GM23338 (cell line): ENCODE measurements at regions not wholly inside any gene's neighbourhood (a gene's known extent, or its start where the extent isn't known, plus 50 kb on each side); places are given as distances from the start of the nearest gene placed in this dataset.

Experiments
- ATAC-seq: fragments of 200-7000 bp; cut with Tn5 transposase; 3 replicates; pipeline ENCODE4 v1.9.1; 2020
- DNase-seq: peaks from one replicate; pipeline ENCODE4 v3.0.0-alpha.2; 2015; ENCODE audit warnings: low spot score
- H2AFZ ChIP-seq: fragments of 200-600 bp; sonication (generic); 2 replicates; pipeline ENCODE4 v1.8.0; 2016; ENCODE audit warnings: antibody characterized with exemption, mild to moderate bottlenecking, moderate library complexity
- H3F3A ChIP-seq: fragments of 200-600 bp; sonication (generic); replicated peaks from 2 replicates; pipeline ENCODE4 v1.8.0; 2017; ENCODE audit warnings: antibody characterized with exemption, mixed run types, low read depth
- H3K27ac ChIP-seq: fragments of 200-600 bp; sonication (generic); 2 replicates; pipeline ENCODE4 v1.6.1; 2016; ENCODE audit warnings: low read depth
- H3K27me3 ChIP-seq: fragments of 200-600 bp; sonication (generic); 2 replicates; pipeline ENCODE4 v1.8.0; 2016; ENCODE audit warnings: mild to moderate bottlenecking, mixed run types, moderate library complexity; ENCODE audit not compliant: insufficient read depth
- H3K36me3 ChIP-seq: fragments of 200-600 bp; sonication (generic); 2 replicates; pipeline ENCODE4 v1.8.0; 2016; ENCODE audit warnings: mild to moderate bottlenecking; ENCODE audit not compliant: insufficient read depth
- H3K4me1 ChIP-seq: fragments of 200-600 bp; sonication (generic); 2 replicates; pipeline ENCODE4 v1.8.0; 2016; ENCODE audit warnings: mild to moderate bottlenecking, moderate library complexity; ENCODE audit not compliant: insufficient read depth
- H3K4me2 ChIP-seq: fragments of 200-600 bp; sonication (generic); 2 replicates; pipeline ENCODE4 v1.7.1; 2017; ENCODE audit warnings: mixed run types
- H3K4me3 ChIP-seq: fragments of 200-600 bp; sonication (generic); 2 replicates; pipeline ENCODE4 v1.6.1; 2016; ENCODE audit warnings: mixed run types
- H3K79me2 ChIP-seq: fragments of 200-600 bp; sonication (generic); replicated peaks from 2 replicates; pipeline ENCODE4 v1.8.0; 2017; ENCODE audit warnings: mild to moderate bottlenecking; ENCODE audit not compliant: insufficient read depth
- H3K9me2 ChIP-seq: fragments of 200-600 bp; sonication (generic); 2 replicates; pipeline ENCODE4 v1.8.0; 2017; ENCODE audit not compliant: insufficient read depth
- H4K20me1 ChIP-seq: fragments of 200-600 bp; sonication (generic); replicated peaks from 2 replicates; pipeline ENCODE4 v1.8.0; 2017; ENCODE audit warnings: mild to moderate bottlenecking; ENCODE audit not compliant: insufficient read depth
- H3K27ac Mint-ChIP-seq: 2 replicates; pipeline ENCODE4 v1.8.0; 2020; ENCODE audit warnings: inconsistent platforms, mild to moderate bottlenecking, moderate library complexity, mixed read lengths
- H3K27me3 Mint-ChIP-seq: 3 replicates; pipeline ENCODE4 v1.8.0; 2022; ENCODE audit warnings: low read depth, mild to moderate bottlenecking, moderate library complexity, mixed read lengths, inconsistent platforms; ENCODE audit not compliant: insufficient read depth, poor library complexity
- H3K36me3 Mint-ChIP-seq: 3 replicates; pipeline ENCODE4 v1.8.0; 2021; ENCODE audit warnings: low read depth, mild to moderate bottlenecking, inconsistent platforms, moderate library complexity, mixed read lengths
- H3K4me1 Mint-ChIP-seq: 3 replicates; pipeline ENCODE4 v1.8.0; 2020; ENCODE audit warnings: mild to moderate bottlenecking, inconsistent platforms, mixed read lengths
- H3K4me3 Mint-ChIP-seq: 3 replicates; pipeline ENCODE4 v1.8.0; 2021; ENCODE audit warnings: moderate library complexity, mild to moderate bottlenecking, inconsistent platforms, mixed read lengths
- H3K9me3 Mint-ChIP-seq: 3 replicates; pipeline ENCODE4 v1.8.0; 2020; ENCODE audit warnings: moderate library complexity, mild to moderate bottlenecking, inconsistent platforms, mixed read lengths
- CREB1 ChIP-seq: fragments of 250-450 bp; sonication (Bioruptor Pico); IDR thresholded peaks from 2 replicates; pipeline ENCODE4 v1.5.0; 2020; ENCODE audit warnings: low read depth, mild to moderate bottlenecking, moderate library complexity
- EZH2 ChIP-seq: fragments of 200-600 bp; sonication (generic); IDR thresholded peaks from one replicate; pipeline ENCODE4 v1.8.0; 2017; ENCODE audit warnings: antibody characterized with exemption, mild to moderate bottlenecking, low read depth; ENCODE audit not compliant: unreplicated experiment
- EZH2phosphoT487 ChIP-seq: fragments of 200-600 bp; sonication (generic); IDR thresholded peaks from one replicate; pipeline ENCODE4 v1.8.1; 2018; ENCODE audit warnings: antibody characterized with exemption; ENCODE audit not compliant: unreplicated experiment
- JUNB ChIP-seq: IDR thresholded peaks from one replicate; pipeline ENCODE4 v1.6.1; 2016; ENCODE audit warnings: antibody characterized with exemption; ENCODE audit not compliant: unreplicated experiment
- POLR2AphosphoS5 ChIP-seq: IDR thresholded peaks from 2 replicates; pipeline ENCODE4 v1.6.1; 2016; ENCODE audit warnings: antibody characterized with exemption, low read depth
- REST ChIP-seq: IDR thresholded peaks from one replicate; pipeline ENCODE4 v1.6.1; 2018; ENCODE audit warnings: antibody characterized with exemption; ENCODE audit not compliant: unreplicated experiment
- ZNF331 ChIP-seq: fragments of 250-450 bp; sonication (Bioruptor Pico); IDR thresholded peaks from 2 replicates; pipeline ENCODE4 v1.5.0; 2020; ENCODE audit warnings: low read depth, mild to moderate bottlenecking, moderate library complexity
- ZNF462 ChIP-seq: fragments of 250-450 bp; sonication (Bioruptor Pico); IDR thresholded peaks from 2 replicates; pipeline ENCODE4 v1.5.0; 2020; ENCODE audit warnings: mild to moderate bottlenecking, moderate library complexity

DNA sequence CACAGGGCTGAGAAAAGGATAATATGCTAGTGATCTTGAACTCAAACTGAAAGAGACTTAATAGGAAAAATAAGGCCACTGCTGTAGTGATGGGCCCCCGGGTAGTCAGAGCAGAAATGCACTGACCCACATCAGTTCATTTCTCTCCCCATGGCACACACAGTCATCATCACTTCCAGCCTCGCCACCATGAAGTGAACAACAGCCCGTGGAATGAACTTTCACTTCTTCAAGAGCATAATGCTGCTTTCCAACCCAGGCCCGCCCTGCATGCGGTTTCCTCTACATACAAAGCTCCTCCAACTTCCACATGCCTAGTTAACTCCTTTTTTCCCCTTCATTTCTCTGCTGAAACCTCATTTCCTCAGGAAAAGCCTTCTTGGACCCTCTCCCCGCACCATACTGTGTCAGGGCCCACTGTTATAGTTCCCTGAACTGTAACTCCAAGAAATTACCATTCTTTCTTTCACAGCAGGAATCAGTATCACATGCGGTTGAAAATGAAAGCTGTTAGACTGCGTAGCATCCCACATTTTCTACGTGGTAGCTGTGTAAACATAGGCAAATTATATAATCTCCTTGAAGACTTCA, 65.8 kb upstream of the SMIM36 start:
- Mint-ChIP-seq H3K27ac (no peak overlapping the region), H3K4me1 (no peaks in the 10 kb centered on the region), H3K36me3 (no peaks in the 10 kb centered on the region), H3K4me3 (no peak overlapping the region), H3K9me3 (no peaks in the 10 kb centered on the region; the same call in 2 of the 3 replicates), H3K27me3 (no peaks in the 10 kb centered on the region)
- Histone ChIP-seq H3K27me3 (no peaks in the 10 kb centered on the region), H3K4me2 (no peak overlapping the region), H3F3A (no peaks in the 10 kb centered on the region), H4K20me1 (no peaks in the 10 kb centered on the region), H3K79me2 (no peaks in the 10 kb centered on the region), H3K9me2 (no peaks in the 10 kb centered on the region), H3K4me3 (no peak overlapping the region), H3K27ac (no peak overlapping the region), H2AFZ (peak overlapping the region; percentile 98), H3K36me3 (no peaks in the 10 kb centered on the region), H3K4me1 (peaks cover 7% of the 10 kb centered on the region; the same call in 1 of the 2 replicates)
- TF ChIP-seq ZNF331 (CRISPR knock-in tag) = no peak
- no peak for DNase-seq
- ATAC-seq = no peak; the same call in 2 of the 3 replicates

DNA sequence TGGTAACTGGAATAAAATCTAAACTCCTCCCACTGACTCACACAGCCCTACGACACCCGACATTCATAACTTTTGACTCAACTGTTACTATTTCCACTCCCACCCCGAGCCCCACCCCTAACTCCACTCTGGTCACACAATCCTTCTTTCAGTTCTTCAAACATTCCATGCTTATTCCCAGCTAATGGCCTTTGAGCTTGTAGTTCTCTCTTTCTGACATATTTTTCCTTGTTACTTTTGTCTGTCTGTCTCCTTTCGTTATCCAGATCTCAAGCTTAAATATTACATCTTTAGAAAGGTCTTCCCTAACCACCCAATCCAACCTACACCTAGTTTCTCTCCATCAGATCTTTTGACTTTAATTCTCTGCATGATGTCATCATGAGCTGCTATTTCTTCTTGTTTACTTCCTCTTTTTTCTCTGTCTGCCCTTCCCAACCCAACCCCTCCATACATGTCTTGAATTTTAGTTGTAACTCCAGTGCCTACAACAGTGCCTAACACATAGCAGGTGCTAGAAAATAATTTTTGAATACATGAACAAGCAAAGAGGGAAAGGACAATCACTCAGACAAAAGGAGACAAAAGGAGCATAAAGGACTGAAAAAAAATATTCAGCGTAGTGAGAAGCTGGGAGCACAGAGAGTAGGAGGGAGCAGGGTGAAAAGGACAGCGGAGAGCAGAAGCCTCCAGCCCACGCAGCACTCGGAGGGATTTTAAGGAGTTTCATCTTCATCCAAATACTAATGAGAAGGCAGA, 65.2 kb upstream of the SMIM36 start:
- no peak overlapping the region for H3K4me3 Mint-ChIP-seq
- H3K79me2 ChIP-seq = no peaks in the 10 kb centered on the region
- no peaks in the 10 kb centered on the region for H3K9me2 ChIP-seq
- H3K4me1 ChIP-seq = peaks cover 7% of the 10 kb centered on the region; the same call in 1 of the 2 replicates
- H3K4me2 ChIP-seq = no peak overlapping the region
- H3K27me3 ChIP-seq = no peaks in the 10 kb centered on the region
- no peak overlapping the region for H3K4me3 ChIP-seq
- H4K20me1 ChIP-seq = no peaks in the 10 kb centered on the region
- no peak overlapping the region for H3K27ac ChIP-seq
- DNase-seq (no peak), ATAC-seq (no peak; the same call in 2 of the 3 replicates)
- no peaks in the 10 kb centered on the region for H3K4me1 Mint-ChIP-seq
- H3K27me3 Mint-ChIP-seq = no peaks in the 10 kb centered on the region
- no peaks in the 10 kb centered on the region for H3F3A ChIP-seq
- peak overlapping the region; percentile 98 for H2AFZ ChIP-seq
- H3K27ac Mint-ChIP-seq = no peak overlapping the region
- H3K36me3 Mint-ChIP-seq = no peaks in the 10 kb centered on the region
- H3K36me3 ChIP-seq = no peaks in the 10 kb centered on the region
- H3K9me3 Mint-ChIP-seq = no peaks in the 10 kb centered on the region; the same call in 2 of the 3 replicates
- no peak for TF ChIP-seq JUNB
- TF ChIP-seq ZNF462 (CRISPR knock-in tag) = no peak
- TF ChIP-seq EZH2phosphoT487 = no peak
- TF ChIP-seq ZNF331 (CRISPR knock-in tag) = no peak
- TF ChIP-seq CREB1 (CRISPR knock-in tag) = no peak
- no peak for TF ChIP-seq POLR2AphosphoS5
- TF ChIP-seq EZH2 = no peak
- no peak for TF ChIP-seq REST
